BLaER1 treated with 17β-estradiol and CSF1 and Interleukin-3, amounts not matched to agents 10 nM and 100 nM (cell line): ENCODE measurements at regions not wholly inside any gene's neighbourhood (a gene's known extent, or its start where the extent isn't known, plus 50 kb on each side); places are given as distances from the start of the nearest gene placed in this dataset.
"Not testable (repeated sequence)": the region's sequence is repeated elsewhere in the genome, so short reads cannot be mapped to it uniquely, and the experiment has no call there.

ENCODE experiments used
- H3K27ac ChIP-seq, 11 experiments: shearing (Covaris generic); formaldehyde crosslinking; 2 replicates each; pipeline ENCODE4 v1.8.1; 2022
- H3K27me3 ChIP-seq, 11 experiments: shearing (Covaris generic); formaldehyde crosslinking; 2 replicates each; pipeline ENCODE4 v1.8.1; 2022
- H3K36me3 ChIP-seq, 11 experiments: shearing (Covaris generic); formaldehyde crosslinking; 2 replicates each; pipeline ENCODE4 v1.8.1; 2022
- H3K4me1 ChIP-seq, 10 experiments: shearing (Covaris generic); formaldehyde crosslinking; 2 replicates each; pipeline ENCODE4 v1.8.1; 2022
- H3K4me2 ChIP-seq, 11 experiments: shearing (Covaris generic); formaldehyde crosslinking; 2 replicates each; pipeline ENCODE4 v1.8.1; 2022
- H3K4me3 ChIP-seq, 10 experiments: shearing (Covaris generic); formaldehyde crosslinking; 2 replicates each; pipeline ENCODE4 v1.8.1; 2022
- H3K9ac ChIP-seq, 11 experiments: shearing (Covaris generic); formaldehyde crosslinking; 2 replicates each; pipeline ENCODE4 v1.8.1; 2022
- H3K9me3 ChIP-seq, 11 experiments: shearing (Covaris generic); formaldehyde crosslinking; replicated peaks in 1 of 11; 2 replicates each; pipeline ENCODE4 v1.8.1; 2022
- H4K20me1 ChIP-seq, 11 experiments: shearing (Covaris generic); formaldehyde crosslinking; 2 replicates each; pipeline ENCODE4 v1.8.1; 2022
- Cebpa-rat ChIP-seq, 11 experiments: shearing (Covaris generic); IDR thresholded peaks; 2 replicates each; pipeline ENCODE4 v1.8.1; 2022

- no peaks in the 10 kb centered on the region for H3K27me3 ChIP-seq
- no peaks in the 10 kb centered on the region for H4K20me1 ChIP-seq
- H3K4me2 ChIP-seq: no peak overlapping the region
- H3K27ac ChIP-seq: no peak overlapping the region
- no peak for TF ChIP-seq Cebpa-rat (IDR thresholded peaks at IDR 0.05)
- no peaks in the 10 kb centered on the region for H3K9me3 ChIP-seq
- no peak overlapping the region for H3K4me3 ChIP-seq
- no peaks in the 10 kb centered on the region for H3K36me3 ChIP-seq
- H3K9ac ChIP-seq: no peak overlapping the region
- H3K4me1 ChIP-seq: peaks cover 0 to 13% (median 0%) of the 10 kb centered on the region in 10 experiments; a peak in 5 of 20 replicates
These were observed 75.0 kb downstream of the TMEM237 start for GRCh38 chr2:201568217-201568820.

DNA sequence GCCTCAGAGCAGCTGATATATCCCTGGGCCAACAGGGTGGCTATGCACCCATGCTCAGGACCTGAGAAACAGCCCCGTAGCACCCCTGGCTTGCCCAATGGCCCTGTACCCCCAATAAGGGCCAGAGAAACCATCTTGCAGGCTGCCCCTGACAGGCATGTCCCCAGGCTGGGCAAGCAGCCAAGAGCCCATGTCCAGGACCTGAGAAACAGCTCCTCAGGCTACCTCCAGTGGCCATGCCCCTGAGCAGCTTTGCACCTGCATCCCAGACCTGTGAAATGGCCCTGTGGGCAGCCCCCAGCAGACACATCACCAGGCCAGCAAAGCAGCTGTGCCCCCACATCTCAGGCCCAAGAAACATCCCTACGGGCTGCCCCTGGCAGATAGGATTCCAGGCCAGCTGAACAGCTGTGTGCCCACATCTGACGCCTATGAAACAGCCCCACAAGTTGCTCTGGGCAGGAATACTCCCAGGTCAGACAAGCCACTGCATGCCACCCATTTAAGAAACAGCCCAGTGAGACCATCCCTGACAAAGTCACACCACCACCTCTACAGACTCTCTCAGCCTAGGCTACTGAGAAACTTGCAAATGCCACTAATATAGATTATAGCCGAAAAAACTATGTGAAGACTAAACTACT, 84.1 kb downstream of the TMEM237 start:
- H3K36me3 ChIP-seq: no peaks in the 10 kb centered on the region
- no peaks in the 10 kb centered on the region for H3K9me3 ChIP-seq
- H3K4me2 ChIP-seq: no peak overlapping the region
- no peaks in the 10 kb centered on the region for H3K4me1 ChIP-seq
- no peak overlapping the region for H3K4me3 ChIP-seq
- H3K9ac ChIP-seq: no peak overlapping the region
- no peaks in the 10 kb centered on the region for H4K20me1 ChIP-seq
- no peak for TF ChIP-seq Cebpa-rat (IDR thresholded peaks at IDR 0.05)
- no peaks in the 10 kb centered on the region for H3K27me3 ChIP-seq
- no peak overlapping the region for H3K27ac ChIP-seq

DNA sequence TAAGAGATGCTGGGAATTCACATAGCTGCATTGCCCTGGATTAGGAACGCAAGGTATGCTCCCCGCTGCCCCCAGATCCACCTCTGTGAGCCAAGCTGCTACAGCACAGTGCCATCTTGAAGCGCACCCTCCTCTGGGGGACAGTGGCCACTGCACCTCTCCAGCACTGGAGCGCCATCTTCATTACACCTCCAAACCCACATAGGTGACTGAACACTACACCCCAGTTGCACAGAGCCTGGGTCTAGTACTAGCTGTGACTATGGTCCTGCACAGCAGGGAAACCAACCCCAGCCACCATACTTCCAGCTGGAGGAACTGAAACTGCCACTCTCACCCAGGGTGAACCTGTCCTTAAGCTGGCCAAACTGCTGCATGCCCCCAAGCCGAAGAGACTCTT, 84.6 kb downstream of the TMEM237 start:
- no peak overlapping the region for H3K4me2 ChIP-seq
- TF ChIP-seq Cebpa-rat (IDR thresholded peaks at IDR 0.05): no peak

GRCh38 chr2:201558232-201558631, 85.1 kb downstream of the TMEM237 start:
- no peak for TF ChIP-seq Cebpa-rat (IDR thresholded peaks at IDR 0.05)
- no peaks in the 10 kb centered on the region for H4K20me1 ChIP-seq
- H3K36me3 ChIP-seq: no peaks in the 10 kb centered on the region
- no peak overlapping the region for H3K4me2 ChIP-seq
- H3K9ac ChIP-seq: no peak overlapping the region
- no peaks in the 10 kb centered on the region for H3K9me3 ChIP-seq
- no peak overlapping the region for H3K4me3 ChIP-seq
- no peaks in the 10 kb centered on the region for H3K27me3 ChIP-seq
- no peak overlapping the region for H3K27ac ChIP-seq
- no peaks in the 10 kb centered on the region for H3K4me1 ChIP-seq

More for the DNA sequence above, 84.6 kb downstream of the TMEM237 start:
- H3K4me1 ChIP-seq: no peaks in the 10 kb centered on the region
- no peak overlapping the region for H3K9ac ChIP-seq
- no peaks in the 10 kb centered on the region for H3K36me3 ChIP-seq
- H4K20me1 ChIP-seq: no peaks in the 10 kb centered on the region
- no peak overlapping the region for H3K4me3 ChIP-seq
- no peaks in the 10 kb centered on the region for H3K9me3 ChIP-seq
- no peaks in the 10 kb centered on the region for H3K27me3 ChIP-seq
- H3K27ac ChIP-seq: no peak overlapping the region

DNA sequence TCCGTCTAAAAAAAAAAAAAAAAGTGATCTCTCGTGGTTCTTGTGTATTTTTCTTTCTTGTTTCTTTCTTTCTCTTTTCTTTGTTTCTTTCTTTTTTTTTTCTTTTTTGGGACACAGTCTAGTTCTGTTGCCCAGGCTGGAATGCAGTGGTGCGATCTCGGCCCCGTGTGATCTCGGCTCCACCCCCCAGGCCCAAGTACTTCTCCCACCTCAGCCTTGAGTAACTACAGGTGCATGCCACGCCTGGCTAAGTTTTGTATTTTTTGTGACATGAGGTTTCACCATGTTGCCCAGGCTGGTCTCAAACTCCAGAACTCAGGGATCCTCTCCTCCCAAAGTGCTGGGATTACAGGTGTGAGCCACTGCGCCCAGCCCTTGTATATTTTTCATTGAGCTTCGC, 91.4 kb downstream of the TMEM237 start:
- Histone ChIP-seq H4K20me1 (no peaks in the 10 kb centered on the region), H3K27ac (no peak overlapping the region), H3K4me2 (no peak overlapping the region), H3K9ac (no peak overlapping the region), H3K27me3 (no peaks in the 10 kb centered on the region), H3K9me3 (no peaks in the 10 kb centered on the region), H3K4me3 (no peak overlapping the region), H3K36me3 (no peaks in the 10 kb centered on the region), H3K4me1 (peaks cover 0 to 2% (median under 1%) of the 10 kb centered on the region in 10 experiments; a peak in 6 of 20 replicates)
- no peak for TF ChIP-seq Cebpa-rat (IDR thresholded peaks at IDR 0.05)

DNA sequence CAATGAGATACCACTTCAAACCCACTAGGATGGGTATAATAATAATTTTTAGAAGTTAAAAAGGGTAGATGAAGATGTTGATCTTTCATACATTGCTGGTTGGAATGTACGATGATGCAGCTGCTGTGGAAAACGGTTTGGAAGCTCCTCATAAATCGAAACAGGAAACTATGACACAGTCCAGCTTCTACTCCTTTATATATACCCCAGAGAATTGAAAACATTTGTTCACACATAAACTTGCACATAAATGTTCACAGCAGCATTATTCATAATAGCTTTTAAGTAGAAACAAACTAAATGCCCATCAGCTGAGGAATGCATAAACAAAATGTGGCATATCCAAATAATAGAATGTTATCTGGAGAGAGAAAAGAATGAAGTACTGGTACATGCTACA, 95.0 kb downstream of the STRADB start:
- Histone ChIP-seq H4K20me1 (no peaks in the 10 kb centered on the region), H3K27me3 (no peaks in the 10 kb centered on the region), H3K9me3 (no peaks in the 10 kb centered on the region; a peak in 1 of 22 replicates), H3K36me3 (no peaks in the 10 kb centered on the region), H3K27ac (no peak overlapping the region), H3K4me1 (peaks cover 0 to 8% (median 5%) of the 10 kb centered on the region in 10 experiments; a peak in 9 of 20 replicates), H3K4me2 (peak overlapping the region in 6 of 11 experiments; percentile 5 to 51 (median 26); a peak in 9 of 22 replicates), H3K9ac (no peak overlapping the region), H3K4me3 (no peak overlapping the region)
- no peak for TF ChIP-seq Cebpa-rat (IDR thresholded peaks at IDR 0.05)

GRCh38 chr2:201542291-201542690, 90.8 kb downstream of the STRADB start:
- Histone ChIP-seq H3K27ac (no peak overlapping the region), H3K9me3 (peaks cover 0 to 9% (median 0%) of the 10 kb centered on the region in 11 experiments; a peak in 3 of 22 replicates), H3K27me3 (no peaks in the 10 kb centered on the region), H3K4me2 (no peak overlapping the region), H4K20me1 (no peaks in the 10 kb centered on the region), H3K4me3 (no peak overlapping the region), H3K4me1 (peaks cover 0 to 8% (median 5%) of the 10 kb centered on the region in 10 experiments; a peak in 9 of 20 replicates), H3K36me3 (no peaks in the 10 kb centered on the region), H3K9ac (no peak overlapping the region)
- TF ChIP-seq Cebpa-rat (IDR thresholded peaks at IDR 0.05): no peak

- H3K27ac ChIP-seq, H4K20me1 ChIP-seq, H3K4me1 ChIP-seq: not testable (repeated sequence)
These were observed 87.7 kb downstream of the STRADB start for GRCh38 chr2:201539271-201539670.

GRCh38 chr2:201538025-201538424, 86.5 kb downstream of the STRADB start:
- Histone ChIP-seq H4K20me1 (no peaks in the 10 kb centered on the region), H3K4me1 (no peaks in the 10 kb centered on the region), H3K27ac (no peak overlapping the region), H3K9ac (no peak overlapping the region), H3K4me3 (no peak overlapping the region), H3K9me3 (peaks cover 7 to 17% (median 10%) of the 10 kb centered on the region in 11 experiments), H3K4me2 (no peak overlapping the region), H3K36me3 (no peaks in the 10 kb centered on the region), H3K27me3 (no peaks in the 10 kb centered on the region)
- no peak for TF ChIP-seq Cebpa-rat (IDR thresholded peaks at IDR 0.05)

More at GRCh38 chr2:201539271-201539670, 87.7 kb downstream of the STRADB start:
- not testable (repeated sequence) for H3K4me3 ChIP-seq, H3K36me3 ChIP-seq, H3K4me2 ChIP-seq, H3K27me3 ChIP-seq, H3K9ac ChIP-seq, H3K9me3 ChIP-seq

DNA sequence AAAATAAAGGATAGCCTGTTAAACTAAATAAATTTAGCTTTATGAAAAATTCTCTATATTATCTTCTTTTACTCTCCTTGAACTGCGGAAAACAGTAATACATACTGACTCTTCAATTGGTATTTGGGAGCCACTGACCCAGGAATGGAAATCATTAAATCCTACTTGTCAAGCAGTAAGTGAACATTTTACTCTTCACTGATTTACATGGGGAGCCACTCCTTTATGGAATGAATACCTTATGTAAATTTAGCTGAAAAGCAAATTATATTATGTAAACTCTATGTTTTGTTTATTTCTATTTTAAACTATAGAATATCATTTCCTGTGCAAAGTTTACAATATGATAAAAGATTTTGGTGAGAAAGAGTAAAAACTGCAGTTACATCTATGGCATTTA, 85.2 kb downstream of the STRADB start:
- no peak overlapping the region for H3K4me2 ChIP-seq
- H4K20me1 ChIP-seq: no peaks in the 10 kb centered on the region
- no peak overlapping the region for H3K27ac ChIP-seq
- H3K4me1 ChIP-seq: no peaks in the 10 kb centered on the region
- H3K27me3 ChIP-seq: no peaks in the 10 kb centered on the region
- no peak overlapping the region for H3K9ac ChIP-seq
- no peak for TF ChIP-seq Cebpa-rat (IDR thresholded peaks at IDR 0.05)
- H3K4me3 ChIP-seq: no peak overlapping the region
- no peaks in the 10 kb centered on the region for H3K36me3 ChIP-seq
- peaks cover 14 to 29% (median 18%) of the 10 kb centered on the region in 11 experiments for H3K9me3 ChIP-seq
